ENCODE measurements at regions not wholly inside any gene's neighbourhood (a gene's known extent, or its start where the extent isn't known, plus 50 kb on each side); places are given as distances from the start of the nearest gene placed in this dataset.
"Not testable (repeated sequence)": the region's sequence is repeated elsewhere in the genome, so short reads cannot be mapped to it uniquely, and the experiment has no call there.

DNA sequence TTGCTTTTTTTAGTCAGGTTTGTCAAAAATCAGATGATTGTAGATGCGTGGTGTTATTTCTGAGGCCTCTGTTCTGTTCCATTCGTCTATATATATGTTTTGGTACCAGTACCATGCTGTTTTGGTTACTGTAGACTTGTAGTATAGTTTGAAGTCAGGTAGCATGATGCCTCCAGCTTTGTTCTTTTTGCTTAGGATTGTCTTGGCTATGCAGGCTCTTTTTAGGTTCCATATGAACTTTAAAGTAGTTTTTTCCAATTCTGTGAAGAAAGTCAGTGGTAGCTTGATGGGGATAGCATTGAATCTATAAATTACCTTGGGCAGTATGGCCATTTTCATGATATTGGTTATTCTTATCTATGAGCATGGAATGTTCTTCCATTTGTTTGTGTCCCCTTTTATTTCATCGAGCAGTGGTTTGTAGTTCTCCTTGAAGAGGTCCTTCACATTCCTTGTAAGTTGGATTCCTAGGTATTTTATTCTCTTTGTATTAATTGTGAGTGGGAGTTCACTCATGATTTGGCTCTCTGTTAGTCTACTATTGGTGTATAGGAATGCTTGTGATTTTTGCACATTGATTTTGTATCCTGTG, 70.1 kb upstream of the TOP3B start:
- DNase-seq, result not testable (repeated sequence)

DNA sequence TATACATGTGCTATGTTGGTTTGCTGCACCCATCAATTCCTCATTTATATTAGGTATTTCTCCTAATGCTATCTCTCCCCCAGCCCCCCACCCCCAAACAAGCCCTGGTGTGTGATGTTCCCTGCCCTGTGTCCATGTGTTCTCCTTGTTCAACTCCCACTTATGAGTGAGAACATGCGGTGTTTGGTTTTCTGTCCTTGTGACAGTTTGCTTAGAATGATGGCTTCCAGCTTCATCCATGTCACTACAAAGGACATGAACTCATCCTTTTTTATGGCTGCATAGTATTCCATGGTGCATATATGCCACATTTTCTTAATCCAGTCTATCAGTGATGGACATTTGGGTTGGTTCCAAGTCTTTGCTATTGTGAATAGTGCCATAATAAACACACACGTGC, 68.4 kb upstream of the TOP3B start:
- not testable (repeated sequence) for DNase-seq

DNA sequence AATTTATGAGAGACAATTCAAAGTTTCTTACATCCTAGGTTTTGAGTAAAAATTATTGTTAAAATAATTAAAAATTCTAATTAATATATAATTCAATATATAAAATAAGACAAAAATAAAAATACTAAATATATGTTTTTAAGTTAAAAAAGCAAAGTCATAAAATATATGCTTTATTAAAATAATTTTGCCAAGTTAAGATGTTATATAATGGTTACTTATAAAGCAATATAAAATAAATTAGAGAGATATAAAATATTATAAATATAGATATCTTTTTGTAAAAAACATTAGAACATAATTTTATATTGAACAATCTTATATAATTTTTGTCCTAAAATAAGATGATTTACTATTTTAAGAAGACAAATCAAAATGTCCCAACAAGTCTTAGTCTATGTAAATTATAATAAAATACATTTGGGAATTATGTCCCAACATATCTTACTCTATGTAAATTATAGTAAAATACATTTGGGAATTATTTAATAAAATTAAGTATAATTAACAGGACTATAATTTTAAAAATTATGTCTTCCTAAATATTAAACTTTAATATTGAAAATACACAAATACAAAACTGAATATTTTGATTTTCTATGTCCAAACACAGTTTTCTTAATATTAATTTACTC, 67.7 kb upstream of the TOP3B start:
- no peak for DNase-seq

DNA sequence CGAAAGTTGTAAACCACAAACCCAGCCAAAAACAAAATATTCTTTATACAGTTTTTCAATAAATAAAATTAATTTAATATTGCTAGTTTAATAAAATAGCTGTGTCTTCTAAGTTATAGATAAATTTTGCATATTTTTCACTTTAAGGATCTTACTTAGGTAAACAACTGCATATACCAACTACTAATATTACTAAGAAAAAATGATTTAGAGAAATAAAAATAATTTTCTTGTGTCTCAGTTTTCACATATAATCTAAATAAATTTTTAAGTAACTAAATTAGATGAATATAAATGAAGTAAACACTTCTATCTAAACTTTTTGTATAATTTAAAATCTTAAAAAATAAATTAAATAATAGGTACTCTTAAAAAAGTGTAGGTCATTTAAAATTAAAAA, 67.1 kb upstream of the TOP3B start:
- no peak for DNase-seq

DNA sequence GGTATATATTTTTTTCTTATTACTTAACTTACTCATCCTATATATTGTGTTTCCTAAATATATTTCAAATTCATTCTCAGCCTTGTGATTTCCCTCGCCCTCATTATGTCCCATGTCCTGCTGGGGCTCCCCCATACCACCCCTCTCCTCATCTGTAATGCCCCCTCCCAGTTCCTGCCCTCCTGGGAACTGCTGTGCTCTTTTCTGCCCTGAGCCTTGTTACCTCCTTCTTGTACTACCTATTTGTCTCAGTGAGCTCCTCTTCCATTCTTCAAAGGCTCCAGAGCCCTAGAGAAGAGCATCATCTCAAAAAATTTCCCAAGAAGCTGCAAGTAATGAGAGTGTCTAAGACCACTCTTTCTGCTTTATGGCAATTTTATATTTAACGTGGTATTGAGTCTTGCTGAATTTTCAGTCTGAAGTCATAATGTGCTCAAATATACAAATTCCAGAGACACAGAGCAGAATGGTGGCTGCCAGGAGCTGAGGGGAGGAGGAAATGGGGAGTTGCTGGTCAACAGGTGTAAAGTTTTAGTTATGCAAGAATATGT, 66.5 kb upstream of the TOP3B start:
- DNase-seq, result no peak

DNA sequence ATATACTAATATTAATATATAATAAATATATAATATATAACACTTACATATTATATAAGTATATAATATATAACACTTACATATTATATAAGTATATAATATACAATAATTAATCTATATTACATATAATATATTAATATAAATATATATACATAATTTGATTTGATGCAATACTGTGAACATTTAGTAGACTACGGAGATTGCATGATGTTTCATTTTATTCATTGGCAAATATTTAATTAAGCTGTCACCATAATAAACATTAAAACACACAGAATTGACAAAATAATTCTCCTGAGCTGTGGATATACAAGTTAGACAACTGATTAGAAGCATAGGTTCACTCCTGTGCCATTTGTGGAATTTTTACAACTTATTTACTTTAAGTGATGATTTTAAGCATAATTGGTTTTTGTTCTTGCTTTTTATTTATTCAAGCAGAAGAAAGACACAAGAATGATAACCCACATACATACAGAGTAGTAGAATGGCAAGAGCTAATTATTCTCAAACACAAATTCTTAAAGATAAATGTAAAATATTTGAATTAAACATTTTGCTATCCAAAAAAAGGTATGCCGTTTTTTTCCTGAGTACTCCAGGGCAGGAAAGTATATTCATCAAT, 65.8 kb upstream of the TOP3B start:
- DNase-seq, result no peak

DNA sequence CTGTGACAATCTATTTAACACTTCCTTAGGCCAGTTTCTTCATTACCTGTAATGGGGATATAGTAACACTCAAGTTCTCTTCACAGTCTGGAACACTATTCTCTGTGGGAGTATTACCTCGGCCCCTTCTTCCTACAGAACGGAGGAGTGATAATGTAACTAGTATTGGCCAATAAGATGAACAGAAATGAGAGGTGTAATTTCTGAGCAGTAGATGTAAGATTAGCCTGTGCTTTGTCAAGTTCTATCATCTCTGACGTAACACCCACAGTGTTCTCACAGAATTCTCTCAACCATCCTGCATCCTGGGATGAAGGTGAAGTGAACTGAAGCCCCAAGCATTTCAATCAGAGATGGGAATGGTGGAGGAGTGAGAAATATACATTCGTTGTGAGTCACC, 65.2 kb upstream of the TOP3B start:
- DNase-seq, result no peak

DNA sequence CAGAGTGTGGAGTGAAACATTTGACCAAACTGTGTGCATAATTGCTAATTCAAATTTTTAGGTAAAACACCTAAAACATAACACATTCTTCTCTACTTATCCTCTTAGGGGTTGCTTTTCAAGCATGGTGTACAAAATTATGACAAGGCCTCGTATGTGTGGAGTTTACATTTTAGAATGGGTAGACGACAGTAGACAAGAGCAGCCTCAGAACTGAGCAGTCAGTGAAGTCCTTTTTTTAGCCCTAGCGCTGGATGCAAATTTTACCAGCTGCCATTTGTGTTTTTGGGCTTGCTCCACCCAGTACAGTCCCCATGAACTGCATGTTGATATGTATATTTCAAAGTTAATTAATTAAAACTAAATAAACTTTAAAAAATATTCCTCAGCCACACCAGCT, 64.7 kb upstream of the TOP3B start:
- no peak for DNase-seq

DNA sequence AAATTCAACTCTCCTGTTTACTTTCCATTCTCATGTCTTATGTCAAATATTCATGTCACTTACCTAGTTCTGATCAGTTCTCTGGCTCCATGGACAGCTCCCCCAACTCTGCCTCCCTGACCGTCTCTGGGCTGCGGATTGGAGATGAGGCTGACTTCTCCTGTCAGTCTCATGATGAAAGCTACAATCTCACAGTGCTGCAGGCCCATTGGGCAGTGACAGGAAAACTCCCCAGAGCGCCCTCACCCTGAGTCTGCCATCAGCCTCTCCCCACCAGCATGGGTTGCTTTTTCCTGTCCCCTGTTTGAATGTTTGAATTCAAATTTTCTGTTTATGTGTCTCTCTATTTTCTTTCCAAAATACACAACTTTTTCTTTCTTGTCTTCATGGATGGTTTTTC, 63.8 kb upstream of the TOP3B start:
- no peak for DNase-seq

DNA sequence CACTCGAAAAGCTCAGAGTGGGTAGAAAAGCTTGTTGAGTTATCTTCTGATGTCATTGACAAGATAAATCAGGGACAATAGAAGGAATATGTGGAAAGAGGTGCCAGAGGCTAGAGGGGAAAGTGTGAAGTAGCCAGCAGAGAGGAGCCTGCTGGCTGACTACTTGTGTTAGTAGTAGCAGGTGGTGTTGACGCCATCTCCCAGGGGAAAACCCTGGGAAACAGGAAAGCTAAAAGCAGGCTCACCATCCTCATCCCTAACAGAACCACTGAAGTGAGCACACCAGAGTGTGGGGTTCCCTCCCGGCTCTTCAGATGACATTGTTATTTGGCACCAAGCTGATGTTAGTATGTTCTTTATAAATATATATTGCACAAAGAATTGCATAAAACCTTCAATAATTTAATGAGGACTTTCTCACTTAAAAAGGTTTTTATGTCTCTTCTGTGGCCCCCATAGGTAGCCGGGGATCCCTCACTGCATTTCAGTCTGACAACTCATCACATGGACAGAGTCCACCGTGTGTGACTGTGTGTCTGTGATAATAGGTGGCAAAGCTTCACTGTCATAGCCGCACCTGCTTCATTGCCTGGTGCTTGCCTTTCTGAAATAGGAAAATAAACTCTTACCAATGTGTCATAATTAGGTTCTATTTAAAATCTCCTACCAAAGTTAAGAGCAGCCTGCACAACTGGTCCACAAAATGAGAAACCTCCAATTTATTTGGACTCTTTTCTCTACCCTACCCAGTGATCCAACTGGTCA, 63.2 kb upstream of the TOP3B start:
- no peak for DNase-seq

DNA sequence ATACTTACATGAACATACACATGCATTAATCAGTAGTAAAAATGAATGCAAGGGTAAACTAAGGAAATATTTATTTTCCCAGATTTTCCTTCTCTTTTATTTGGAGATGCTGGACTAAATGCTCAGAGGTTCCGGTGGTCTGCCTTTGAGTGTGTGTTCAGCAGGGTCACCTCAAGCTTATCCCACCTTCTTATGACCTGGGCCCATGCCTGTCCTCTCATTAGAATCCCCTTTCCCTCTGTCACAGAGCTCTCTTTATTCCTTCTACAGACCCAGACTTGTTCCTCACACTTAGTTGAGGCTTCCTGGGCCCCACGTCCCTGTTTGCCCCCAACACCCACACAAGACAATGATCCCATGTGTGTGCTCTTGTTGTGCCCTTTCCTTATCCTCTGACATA, 61.6 kb upstream of the TOP3B start:
- DNase-seq, result no peak

DNA sequence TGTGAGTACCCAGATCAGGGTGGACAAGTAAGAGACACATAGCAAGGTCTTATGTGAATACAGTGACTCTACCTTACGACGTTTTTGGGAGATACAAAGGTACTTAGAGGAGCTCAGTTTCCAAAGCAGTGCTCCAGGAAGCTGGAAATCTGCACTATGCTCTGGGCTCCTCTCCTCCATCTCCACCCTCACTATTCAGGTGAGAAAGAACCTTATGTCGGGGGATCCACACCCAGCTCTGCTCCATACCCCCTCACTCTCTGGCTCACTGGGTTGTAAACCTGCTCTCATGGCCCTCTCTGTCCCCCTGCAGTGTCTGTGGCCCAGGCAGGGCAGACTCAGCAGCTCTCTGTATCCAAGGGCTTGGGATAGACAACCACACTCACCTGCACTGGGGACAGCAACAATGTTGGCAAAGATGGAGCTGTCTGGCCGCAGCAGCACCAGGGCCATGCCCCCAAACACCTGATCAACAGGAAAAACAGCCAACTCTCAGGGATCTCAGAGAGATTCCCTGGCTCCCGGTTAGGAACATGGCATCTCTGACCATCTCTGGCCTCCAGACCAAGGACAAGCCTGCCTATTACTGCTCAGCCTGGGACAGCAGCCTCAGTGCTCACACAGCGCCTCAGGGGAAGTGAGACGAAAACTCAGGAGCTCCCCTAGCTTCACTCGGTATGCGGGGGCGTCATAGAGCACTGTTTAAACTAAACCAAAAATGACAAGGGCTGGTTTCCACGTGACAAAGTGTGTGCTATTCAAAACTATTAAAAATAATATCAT, 60.9 kb upstream of the TOP3B start:
- DNase-seq, result no peak

DNA sequence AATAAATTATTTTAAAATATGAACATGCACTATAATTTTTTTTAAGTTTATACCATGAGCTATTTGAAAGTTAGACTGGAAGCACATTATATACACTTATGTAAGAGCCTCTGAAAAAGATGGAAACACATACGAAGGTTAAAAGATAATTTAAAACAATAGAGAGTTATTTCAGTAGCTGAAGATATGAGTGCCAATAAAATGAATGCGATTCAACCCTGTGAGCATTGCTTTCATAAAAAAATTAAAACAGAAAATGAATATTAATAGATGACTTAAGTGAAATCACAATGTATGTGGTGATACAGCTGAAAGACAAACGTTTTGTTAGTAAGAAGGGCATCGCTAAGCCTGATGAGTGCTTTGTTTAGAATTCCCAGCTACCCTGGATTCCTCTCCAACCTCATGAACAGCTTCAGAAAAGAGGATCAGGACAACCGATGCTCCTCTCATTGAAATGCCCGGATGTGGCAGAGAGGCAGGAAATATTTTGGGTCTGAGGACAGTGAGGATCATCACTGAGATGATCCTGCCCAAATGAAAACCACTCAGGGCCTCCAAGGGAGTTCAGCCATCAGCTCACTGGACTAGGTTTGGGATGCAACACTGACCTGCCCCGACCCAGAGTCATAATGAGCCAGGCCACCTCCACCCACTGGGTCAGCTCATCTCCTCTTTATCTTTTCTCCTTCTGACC, 60.2 kb upstream of the TOP3B start:
- DNase-seq, result no peak

DNA sequence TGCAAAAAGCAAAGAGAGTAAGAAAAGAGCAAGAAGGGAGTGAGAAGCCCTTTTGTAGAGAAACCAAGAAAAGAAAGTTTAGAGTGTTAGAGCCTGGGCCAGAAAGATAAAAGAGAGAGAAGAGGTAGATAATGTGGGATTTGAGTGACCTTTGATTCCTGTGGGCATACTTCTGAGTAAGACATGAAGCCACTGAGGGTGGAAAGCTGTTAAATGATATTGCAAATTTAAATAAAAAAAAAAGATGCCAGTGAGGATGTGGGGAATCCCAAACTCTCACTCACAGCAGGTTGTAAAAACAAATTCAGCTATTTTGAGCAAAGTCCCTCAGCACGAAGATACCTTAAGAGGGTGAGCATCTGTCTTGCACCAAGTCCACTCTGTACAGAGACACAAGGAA, 59.4 kb upstream of the TOP3B start:
- DNase-seq, result no peak

DNA sequence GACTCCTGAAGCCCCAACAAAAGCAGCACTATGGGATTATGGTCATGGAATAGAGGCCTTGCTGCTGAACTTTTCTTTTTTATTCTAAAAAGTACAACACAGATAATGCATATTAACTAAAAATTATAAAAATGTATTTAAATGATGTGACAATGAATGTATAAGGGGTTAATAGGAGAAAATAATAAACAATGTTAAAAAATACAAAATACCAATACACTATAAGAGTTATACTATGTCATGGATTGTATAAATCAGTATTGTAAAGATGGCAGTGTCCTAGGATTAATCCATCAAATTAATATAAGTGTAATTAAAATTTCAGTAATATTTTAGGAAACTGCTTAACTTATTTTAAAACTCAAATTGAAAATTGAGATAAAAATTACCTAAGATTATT, 58.3 kb upstream of the TOP3B start:
- no peak for DNase-seq

DNA sequence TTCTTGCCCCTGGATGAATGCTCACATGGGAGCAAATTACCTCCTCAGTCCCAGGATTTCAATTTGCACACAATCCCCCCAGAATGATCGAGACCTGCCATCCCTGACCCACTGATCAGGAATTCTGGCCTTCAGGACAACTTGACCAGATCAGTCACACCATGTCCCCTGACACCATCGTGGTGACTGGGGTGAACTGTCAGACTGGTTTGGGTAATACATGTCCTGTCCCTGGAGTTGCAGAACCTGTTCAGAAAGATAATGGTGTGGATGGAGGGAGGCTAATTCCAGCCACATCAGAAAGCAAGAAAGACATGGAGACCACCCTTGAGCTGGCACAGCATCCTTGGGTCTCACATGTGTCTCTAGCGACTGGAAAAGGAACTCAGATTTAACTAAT, 57.9 kb upstream of the TOP3B start:
- DNase-seq, result no peak

DNA sequence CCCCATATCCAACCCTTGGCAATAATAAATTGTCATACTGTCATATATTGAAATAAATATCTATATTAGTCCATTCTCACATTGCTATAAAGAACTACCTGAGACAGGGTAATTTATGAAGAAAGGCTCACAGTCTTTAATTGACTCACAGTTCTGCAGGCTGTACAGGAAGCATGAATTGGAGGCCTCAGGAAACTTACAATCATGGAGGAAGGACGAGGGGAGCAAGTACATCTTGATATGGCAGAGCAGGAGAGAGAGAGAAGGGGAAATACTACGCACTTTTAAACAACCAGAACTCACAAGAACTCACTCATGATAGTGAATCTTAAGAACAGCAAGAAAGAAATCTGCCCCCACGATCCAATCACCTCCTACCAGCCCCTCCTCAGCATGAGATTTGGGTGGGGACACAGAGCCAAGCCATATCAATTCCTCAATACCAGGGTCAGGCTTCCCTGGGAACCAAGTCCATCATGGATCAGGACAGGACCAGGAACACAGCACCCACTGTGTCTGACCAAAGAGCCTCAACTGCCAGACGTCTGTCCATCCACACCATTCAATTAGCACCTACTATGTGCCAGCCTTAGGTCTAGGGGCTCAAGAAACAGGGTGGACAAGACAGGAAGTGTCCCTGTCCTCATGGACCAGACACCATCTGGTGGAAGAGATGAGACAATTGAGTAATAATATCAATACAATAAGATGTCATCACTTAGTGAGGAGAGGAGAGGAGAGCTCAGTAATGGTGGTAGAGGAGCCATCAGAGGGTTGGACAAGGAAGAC, 56.9 kb upstream of the TOP3B start:
- DNase-seq, result no peak

DNA sequence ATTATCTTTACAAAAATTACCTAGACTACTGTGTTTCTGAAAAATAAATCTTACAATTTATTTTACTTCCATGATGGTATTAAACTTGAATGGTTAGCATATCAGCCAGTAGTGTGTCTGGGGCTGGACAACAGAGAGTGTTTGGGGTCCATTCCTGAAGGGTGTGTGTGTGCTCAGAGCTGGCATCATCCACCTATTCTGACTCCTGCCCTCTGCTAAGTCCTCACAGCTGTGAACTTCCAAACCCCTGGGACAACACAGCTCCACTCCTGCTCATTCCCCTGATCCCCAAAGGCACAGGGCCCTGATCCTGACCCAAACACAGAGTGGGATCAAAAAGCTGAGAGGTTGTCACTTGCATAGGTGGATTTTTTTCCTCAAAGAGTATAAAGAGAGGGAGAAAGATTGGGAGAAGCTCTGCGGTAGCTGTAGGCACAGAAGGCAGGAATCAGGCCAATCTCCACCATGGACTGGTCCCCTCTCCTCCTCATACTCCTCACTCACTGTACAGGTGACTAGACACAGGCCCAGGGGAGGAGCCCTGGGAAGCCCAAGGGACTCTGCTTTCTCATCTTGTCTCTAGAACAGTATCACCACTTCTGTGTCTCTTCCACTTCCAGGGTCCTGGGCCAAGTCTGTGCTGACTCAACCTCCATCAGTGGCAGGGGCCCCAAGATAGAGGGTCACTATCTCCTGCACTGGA, 55.7 kb upstream of the TOP3B start:
- DNase-seq, result no peak

DNA sequence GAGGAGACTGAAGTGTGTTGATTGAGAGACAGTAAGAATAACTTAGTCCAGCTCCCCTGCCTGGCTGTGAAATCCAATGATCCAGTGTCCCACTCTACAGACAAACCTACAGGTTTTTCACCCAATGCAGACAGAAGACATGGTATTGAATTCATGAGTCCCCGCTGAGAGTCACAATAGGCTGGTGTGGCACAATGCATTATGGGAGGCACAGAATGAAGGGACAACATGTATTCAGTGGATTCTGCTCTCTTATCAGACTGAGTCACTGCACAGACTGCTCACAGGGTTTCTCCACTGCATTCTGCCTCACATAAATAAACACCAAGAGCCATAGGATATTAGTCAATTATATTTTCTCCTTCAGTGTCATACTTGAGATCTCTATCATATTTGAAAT, 55.2 kb upstream of the TOP3B start:
- DNase-seq, result no peak

DNA sequence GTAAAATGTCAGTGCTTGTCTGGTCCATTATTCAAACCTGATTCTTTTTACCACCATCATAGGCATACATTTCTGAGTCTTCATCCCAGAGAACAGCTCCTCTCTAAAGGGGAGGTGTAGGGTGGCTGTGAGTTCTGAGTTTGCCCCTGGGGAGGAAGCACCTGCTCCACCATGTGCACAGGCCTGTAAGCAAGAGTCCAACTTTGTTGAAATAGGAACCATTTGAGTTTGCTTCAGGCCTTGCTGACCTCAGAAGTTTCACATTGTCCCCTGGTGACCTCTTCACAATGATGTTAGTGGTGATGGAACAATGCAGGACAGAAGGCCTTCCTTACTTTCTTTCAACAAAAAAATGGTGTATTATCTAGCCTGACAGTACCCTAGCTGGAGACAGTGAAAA, 54.6 kb upstream of the TOP3B start:
- no peak for DNase-seq

DNA sequence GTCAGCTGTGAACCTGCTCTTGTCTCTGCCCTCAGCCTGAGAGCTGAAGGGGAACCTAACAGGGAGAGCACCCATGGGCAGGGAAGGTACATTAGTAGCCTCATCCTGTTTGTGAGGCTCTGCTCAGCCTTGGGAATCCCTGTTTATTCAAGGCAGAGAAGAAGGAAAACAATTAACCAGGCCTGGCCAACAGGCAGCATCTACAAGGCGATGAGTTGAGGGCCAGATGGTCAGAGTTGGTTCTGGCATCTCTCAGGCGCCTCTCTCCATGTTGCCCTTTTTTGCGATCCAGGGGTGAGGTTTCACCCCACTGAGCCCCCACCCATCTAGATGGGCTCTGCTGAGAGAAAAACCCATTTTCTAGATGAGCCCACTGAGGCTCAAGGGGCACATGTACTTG, 54.0 kb upstream of the TOP3B start:
- no peak for DNase-seq
